H1 (cell line): ENCODE measurements at regions not wholly inside any gene's neighbourhood (a gene's known extent, or its start where the extent isn't known, plus 50 kb on each side); places are given as distances from the start of the nearest gene placed in this dataset.

Experiments used
- CTCF ChIA-PET: fragments of 300-600 bp; sonication (Branson Sonifier 250); formaldehyde crosslinking; loops from one replicate; lab custom pipeline; 2021; ENCODE audit not compliant: partially characterized antibody; lab: Charles Lee
- POLR2A ChIA-PET: fragments of 300-600 bp; sonication (Branson Sonifier 250); formaldehyde crosslinking; loops from one replicate; lab custom pipeline; 2021; ENCODE audit warnings: inconsistent platforms; ENCODE audit not compliant: partially characterized antibody; lab: Charles Lee
- DNase-seq, 2 experiments: peaks; one replicate each; pipeline versions ENCODE4 v3.0.0 to v3.0.0-alpha.2; 2010 to 2022; ENCODE audit warnings: low spot score in 2 of 2, low read depth in 1 of 2, mixed read lengths in 1 of 2
- FAIRE-seq: peaks from 2 replicates; lab custom pipeline; 2011; peaks lifted over from hg19 to GRCh38; lab: Jason Lieb, UNC
- H2AFZ ChIP-seq: 2 replicates; pipeline ENCODE4 v1.8.1; 2012; ENCODE audit warnings: low read length, inconsistent platforms
- H2AK5ac ChIP-seq: 2 replicates; pipeline ENCODE4 v1.6.1; 2013; ENCODE audit warnings: low read depth, low read length
- H2BK120ac ChIP-seq: replicated peaks from 2 replicates; pipeline ENCODE3; 2013; ENCODE audit warnings: low read depth, low read length, inconsistent platforms
- H2BK12ac ChIP-seq: 2 replicates; pipeline ENCODE4 v1.6.1; 2013; ENCODE audit warnings: low read depth, low read length
- H2BK15ac ChIP-seq: 2 replicates; pipeline ENCODE4 v1.6.1; 2013; ENCODE audit warnings: low read length
- H2BK20ac ChIP-seq: 2 replicates; pipeline ENCODE4 v1.6.1; 2013; ENCODE audit warnings: low read length
- H2BK5ac ChIP-seq: 2 replicates; pipeline ENCODE4 v1.6.1; 2013; ENCODE audit warnings: low read depth, low read length
- H3K14ac ChIP-seq: 2 replicates; pipeline ENCODE4 v1.6.1; 2013; ENCODE audit warnings: inconsistent platforms; ENCODE audit not compliant: insufficient read length
- H3K18ac ChIP-seq: 2 replicates; pipeline ENCODE4 v1.6.1; 2013; ENCODE audit warnings: low read length; ENCODE audit errors: extremely low read depth
- H3K23ac ChIP-seq: 2 replicates; pipeline ENCODE4 v1.6.1; 2013; ENCODE audit warnings: inconsistent platforms; ENCODE audit not compliant: insufficient read length
- H3K23me2 ChIP-seq: 2 replicates; pipeline ENCODE4 v1.6.1; 2013; ENCODE audit warnings: low read depth, low read length
- H3K27ac ChIP-seq: 2 replicates; pipeline ENCODE4 v1.6.1; 2011; ENCODE audit warnings: low read depth, low read length, inconsistent platforms
- H3K27me3 ChIP-seq, 4 experiments: replicated peaks in 1 of 4; 1 replicate in 1 of 4; 2 replicates in 3 of 4; pipeline versions ENCODE4 v1.6.1 to v1.8.1; 2011 to 2013; ENCODE audit warnings: low read length in 3 of 4, mild to moderate bottlenecking in 3 of 4, inconsistent platforms in 2 of 4, mixed read lengths in 2 of 4, moderate library complexity in 1 of 4; ENCODE audit not compliant: control insufficient read depth in 3 of 4, insufficient read depth in 3 of 4; ENCODE audit errors: extremely low read depth in 1 of 4
- H3K36me3 ChIP-seq, 4 experiments: 2 replicates each; pipeline versions ENCODE4 v1.6.1 to v1.8.1; 2011 to 2013; ENCODE audit warnings: mild to moderate bottlenecking in 4 of 4, low read length in 3 of 4, moderate library complexity in 2 of 4, control low read depth in 1 of 4, inconsistent platforms in 1 of 4; ENCODE audit not compliant: insufficient read depth in 4 of 4, control insufficient read depth in 2 of 4
- H3K4ac ChIP-seq: replicated peaks from 2 replicates; pipeline ENCODE3; 2013; ENCODE audit warnings: low read length, low read depth, mixed read lengths, inconsistent platforms; ENCODE audit not compliant: insufficient read length
- H3K4me1 ChIP-seq, 4 experiments: replicated peaks in 1 of 4; 1 replicate in 1 of 4; 2 replicates in 3 of 4; pipeline versions ENCODE4 v1.6.1 to v1.8.1; 2011 to 2013; ENCODE audit warnings: low read length in 3 of 4, inconsistent platforms in 2 of 4, mixed read lengths in 1 of 4; ENCODE audit not compliant: insufficient read depth in 4 of 4, control insufficient read depth in 3 of 4
- H3K4me2 ChIP-seq, 2 experiments: 2 replicates each; pipeline versions ENCODE4 v1.6.1 to v1.8.1; 2011 to 2013; ENCODE audit warnings: low read depth in 2 of 2, low read length in 2 of 2, control low read depth in 1 of 2, inconsistent platforms in 1 of 2, mild to moderate bottlenecking in 1 of 2; ENCODE audit not compliant: insufficient read depth in 1 of 2
- H3K4me3 ChIP-seq, 4 experiments: fragments of 200-600, 300-600 bp in 1 of 4; sonication (generic), shearing (Covaris generic), sonication (Bioruptor Twin) in 1 of 4; 2 replicates each; pipeline versions ENCODE4 v1.5.1 to v1.8.1; 2011 to 2016; ENCODE audit warnings: low read length in 4 of 4, low read depth in 3 of 4, control low read depth in 2 of 4, inconsistent platforms in 2 of 4, mild to moderate bottlenecking in 2 of 4, mixed read lengths in 1 of 4, moderate library complexity in 1 of 4; ENCODE audit not compliant: insufficient read depth in 2 of 4; ENCODE audit errors: extremely low read depth in 1 of 4
- H3K56ac ChIP-seq: replicated peaks from 2 replicates; pipeline ENCODE3; 2013; ENCODE audit warnings: low read depth, mild to moderate bottlenecking, mixed read lengths, low read length, inconsistent platforms; ENCODE audit not compliant: insufficient read length
- H3K79me1 ChIP-seq: 2 replicates; pipeline ENCODE4 v1.6.1; 2013; ENCODE audit warnings: low read depth, low read length, control low read depth
- H3K79me2 ChIP-seq, 2 experiments: 2 replicates each; pipeline versions ENCODE4 v1.6.1 to v1.8.1; 2012 to 2013; ENCODE audit warnings: low read length in 2 of 2, mild to moderate bottlenecking in 2 of 2, inconsistent platforms in 1 of 2; ENCODE audit not compliant: insufficient read depth in 2 of 2, control insufficient read depth in 1 of 2
- H3K9ac ChIP-seq, 4 experiments: replicated peaks in 1 of 4; 1 replicate in 1 of 4; 2 replicates in 3 of 4; pipeline versions ENCODE4 v1.6.1 to v1.8.1; 2011 to 2013; ENCODE audit warnings: low read depth in 3 of 4, low read length in 3 of 4, control low read depth in 2 of 4, mild to moderate bottlenecking in 2 of 4, moderate library complexity in 2 of 4, inconsistent platforms in 1 of 4; ENCODE audit errors: extremely low read depth in 1 of 4
- H3K9me3 ChIP-seq, 2 experiments: 2 replicates each; pipeline versions ENCODE4 v1.6.1 to v1.8.1; 2012 to 2013; ENCODE audit warnings: mild to moderate bottlenecking in 2 of 2, moderate library complexity in 2 of 2, control low read depth in 1 of 2, inconsistent platforms in 1 of 2, low read depth in 1 of 2, low read length in 1 of 2, mixed read lengths in 1 of 2; ENCODE audit not compliant: insufficient read depth in 2 of 2
- H4K20me1 ChIP-seq, 2 experiments: replicated peaks in 1 of 2; 2 replicates each; pipeline versions ENCODE3 to v1.8.1; 2011 to 2013; ENCODE audit warnings: inconsistent platforms in 2 of 2, low read length in 2 of 2, mild to moderate bottlenecking in 1 of 2; ENCODE audit not compliant: insufficient read depth in 2 of 2, control insufficient read depth in 1 of 2
- H4K5ac ChIP-seq: 2 replicates; pipeline ENCODE4 v1.6.1; 2013; ENCODE audit warnings: low read length, low read depth, mixed read lengths, inconsistent platforms; ENCODE audit not compliant: insufficient read length
- H4K8ac ChIP-seq: 2 replicates; pipeline ENCODE4 v1.8.0; 2013; ENCODE audit warnings: mild to moderate bottlenecking, moderate library complexity, low read length, inconsistent platforms; ENCODE audit not compliant: insufficient read depth; ENCODE audit errors: extremely low read depth
- H4K91ac ChIP-seq: replicated peaks from 2 replicates; pipeline ENCODE3; 2013; ENCODE audit warnings: low read length, mixed read lengths, inconsistent platforms; ENCODE audit not compliant: insufficient read length
- BACH1 ChIP-seq: IDR thresholded peaks from 2 replicates; pipeline ENCODE4 v1.6.1; 2012; ENCODE audit warnings: low read length, improper control_type of control experiment
- CREB1 ChIP-seq: IDR thresholded peaks from 2 replicates; pipeline ENCODE4 v1.6.1; 2012; ENCODE audit warnings: inconsistent platforms
- EGR1 ChIP-seq: IDR thresholded peaks from 2 replicates; pipeline ENCODE4 v1.6.1; 2011; ENCODE audit warnings: low read depth, low read length, borderline replicate concordance
- HDAC6 ChIP-seq: IDR thresholded peaks from one replicate; pipeline ENCODE4 v1.7.1; 2012; ENCODE audit warnings: low read depth, mild to moderate bottlenecking, inconsistent platforms, low read length, moderate library complexity
- KDM1A ChIP-seq: fragments of 200-600, 300-600 bp; sonication (generic); IDR thresholded peaks from 2 replicates; pipeline ENCODE4 v1.7.1; 2016; ENCODE audit warnings: mild to moderate bottlenecking, low read length, borderline replicate concordance
- MAX ChIP-seq: IDR thresholded peaks from 2 replicates; pipeline ENCODE4 v1.6.1; 2012; ENCODE audit warnings: inconsistent platforms
- RNF2 ChIP-seq: fragments of 200-900, 300-1000 bp; sonication (generic); IDR thresholded peaks from 2 replicates; pipeline ENCODE4 v1.7.1; 2016; ENCODE audit warnings: borderline replicate concordance, low read depth, mild to moderate bottlenecking, antibody characterized with exemption, low read length; ENCODE audit not compliant: poor library complexity, severe bottlenecking; ENCODE audit errors: missing control alignments
- SAP30 ChIP-seq: fragments of 300-600 bp; sonication (generic); IDR thresholded peaks from 2 replicates; pipeline ENCODE4 v1.7.1; 2012; ENCODE audit warnings: low read length, moderate library complexity, mild to moderate bottlenecking, inconsistent platforms; ENCODE audit not compliant: insufficient read depth, insufficient replicate concordance
- SIN3A ChIP-seq, 2 experiments: IDR thresholded peaks in 1 of 2; conservative IDR thresholded peaks in 1 of 2; 2 replicates each; pipeline ENCODE4 v1.6.1; 2011 to 2012; ENCODE audit warnings: low read length in 2 of 2, improper control_type of control experiment in 1 of 2, low read depth in 1 of 2, mild to moderate bottlenecking in 1 of 2
- SP2 ChIP-seq: IDR thresholded peaks from 2 replicates; pipeline ENCODE4 v1.6.1; 2012; ENCODE audit warnings: mild to moderate bottlenecking, low read length, inconsistent platforms
- SP4 ChIP-seq: IDR thresholded peaks from 2 replicates; pipeline ENCODE4 v1.6.1; 2012; ENCODE audit warnings: low read length, inconsistent platforms
- TAF7 ChIP-seq: optimal IDR thresholded peaks from 2 replicates; pipeline ENCODE3; 2011; ENCODE audit warnings: low read depth, mild to moderate bottlenecking, inconsistent platforms, low read length, moderate library complexity, borderline replicate concordance
- YY1 ChIP-seq: IDR thresholded peaks from 2 replicates; pipeline ENCODE4 v1.6.1; 2011; ENCODE audit warnings: low read depth, mild to moderate bottlenecking, low read length
- ZNF274 ChIP-seq: IDR thresholded peaks from 2 replicates; pipeline ENCODE4 v1.7.0; 2012; ENCODE audit warnings: low read length, borderline replicate concordance; ENCODE audit errors: extremely low read depth
- WGBS, 2 experiments: shearing (Covaris generic) in 1 of 2; methylation state at CpG; one replicate each; pipeline versions ENCODE4 v1.1.6 to v1.1.7; 2013 to 2015; ENCODE audit warnings: low lambda C conversion rate in 2 of 2, mixed read lengths in 2 of 2, inconsistent platforms in 1 of 2, low coverage in 1 of 2, missing lambda C conversion rate in 1 of 2; ENCODE audit not compliant: insufficient replicate concordance in 2 of 2, insufficient coverage in 1 of 2, insufficient read length in 1 of 2; ENCODE audit errors: extremely low coverage in 1 of 2, missing lambda C conversion rate in 1 of 2; 5-methylcytosine and 5-hydroxymethylcytosine counted together

DNA sequence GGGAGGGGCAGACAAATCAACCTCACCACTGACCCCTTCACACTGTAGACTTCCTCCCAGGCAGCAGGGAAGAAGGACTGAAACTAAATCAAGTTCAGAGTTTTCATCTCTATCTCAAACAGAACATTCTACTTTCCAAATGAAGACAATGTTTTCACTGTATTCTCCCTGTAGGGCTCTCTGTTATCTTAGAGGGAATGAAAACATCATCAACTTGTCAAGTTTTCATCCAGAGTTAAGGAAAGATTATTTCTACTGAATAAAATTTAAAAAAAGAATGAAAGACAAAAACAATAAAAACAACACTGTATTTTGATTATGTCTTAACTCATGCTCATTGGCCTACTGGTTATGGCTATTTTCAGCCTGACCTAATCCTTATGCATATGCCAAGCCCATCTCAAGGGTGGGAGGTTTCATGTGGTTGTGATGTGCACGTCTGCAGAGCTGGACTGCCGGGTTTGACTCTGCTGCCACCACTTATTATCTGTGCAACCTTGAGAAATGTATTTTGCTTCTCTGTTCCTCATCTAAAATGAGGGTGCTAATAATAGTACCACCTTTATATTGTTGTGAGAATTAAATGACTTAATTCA is 152.0 kb upstream of the AVPR1A start:
- H4K5ac ChIP-seq = no peak overlapping the region
- no peaks in the 10 kb centered on the region for H3K79me2 ChIP-seq
- no peak overlapping the region; the same call in 1 of the 2 replicates for H4K8ac ChIP-seq
- no peak overlapping the region for H3K4ac ChIP-seq
- H3K9me3 ChIP-seq = no peaks in the 10 kb centered on the region
- H3K18ac ChIP-seq = no peak overlapping the region
- H2BK120ac ChIP-seq = no peak overlapping the region
- no peak overlapping the region for H3K4me2 ChIP-seq
- DNase-seq (no peak), FAIRE-seq (no peak)
- no peaks in the 10 kb centered on the region for H3K79me1 ChIP-seq
- WGBS, 2 experiments = 79% methylated on average over 2 of the region's 2 CpGs; no CpG with 5 or more reads in 1 of the 2 experiments
- no peak overlapping the region for H3K14ac ChIP-seq
- H3K9ac ChIP-seq = no peak overlapping the region
- H3K27ac ChIP-seq = no peak overlapping the region
- no peaks in the 10 kb centered on the region for H3K27me3 ChIP-seq
- no peaks in the 10 kb centered on the region for H3K36me3 ChIP-seq
- H2BK12ac ChIP-seq = no peak overlapping the region
- no peak overlapping the region; the same call in 1 of the 2 replicates for H2AFZ ChIP-seq
- no peak overlapping the region for H3K23ac ChIP-seq
- H3K4me3 ChIP-seq = no peak overlapping the region
- peaks cover 0 to 3% (median under 1%) of the 10 kb centered on the region in 4 experiments; a peak in 2 of 7 replicates for H3K4me1 ChIP-seq
- H2BK15ac ChIP-seq = no peak overlapping the region
- no peak overlapping the region for H2BK20ac ChIP-seq
- no peak overlapping the region for H3K56ac ChIP-seq
- H4K20me1 ChIP-seq = no peaks in the 10 kb centered on the region
- H2BK5ac ChIP-seq = no peak overlapping the region
- no peaks in the 10 kb centered on the region for H3K23me2 ChIP-seq
- no peak overlapping the region for H4K91ac ChIP-seq
- CTCF ChIA-PET = interaction anchor here (1.0 kb wide), 1 partner anchor 66 kb away, joined by 3 read pairs; no protein-coding TSS in a partner anchor
- no peak overlapping the region for H2AK5ac ChIP-seq
- POLR2A ChIA-PET = no interaction called here
- TF ChIP-seq SIN3A (conservative IDR thresholded peaks at IDR 0.05 in 1 of 2, IDR thresholded peaks at IDR 0.05 in 1 of 2; ENCODE audit: low read depth in 1 of 2, low read length in 2 of 2) (no peak), ZNF274 (no peak), SP2 (no peak), SAP30 (no peak), TAF7 (no peak), KDM1A (no peak), MAX (no peak), YY1 (no peak), HDAC6 (no peak), EGR1 (no peak), CREB1 (no peak), RNF2 (no peak), SP4 (no peak), BACH1 (no peak)
